COLO668 (cell line): ENCODE measurements at regions not wholly inside any gene's neighbourhood (a gene's known extent, or its start where the extent isn't known, plus 50 kb on each side); places are given as distances from the start of the nearest gene placed in this dataset.

Source experiments
- DNase-seq: peaks from one replicate; lab custom pipeline; 2025; ENCODE audit not compliant: unreplicated experiment; lab: John Stamatoyannopoulos, UW

DNA sequence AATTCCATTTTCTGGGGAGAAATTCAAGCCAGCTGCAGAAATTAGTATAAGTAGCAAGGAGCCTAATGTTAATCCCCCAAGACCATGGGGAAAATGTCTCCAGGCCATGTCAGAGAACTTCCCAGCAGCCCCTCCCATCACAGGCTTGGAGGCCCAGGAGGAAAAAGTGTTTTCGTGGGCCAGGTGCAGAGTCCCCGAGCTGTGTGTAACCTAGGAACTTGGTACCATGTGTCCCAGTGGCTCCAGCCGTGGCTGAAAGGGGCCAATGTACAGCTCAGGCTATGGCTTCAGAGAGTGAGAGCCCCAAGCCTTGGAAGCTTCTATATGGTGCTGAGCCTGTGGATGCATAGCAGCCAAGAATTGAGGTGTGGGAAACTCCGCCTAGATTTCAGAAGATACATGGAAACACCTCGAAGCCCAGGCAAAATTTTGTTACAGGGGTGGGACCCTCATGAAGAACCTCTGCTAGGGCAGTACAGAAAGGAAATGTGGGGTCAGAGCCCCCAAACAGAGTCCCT, 286.3 kb downstream of the MATN1 start:
- no peak for DNase-seq

DNA sequence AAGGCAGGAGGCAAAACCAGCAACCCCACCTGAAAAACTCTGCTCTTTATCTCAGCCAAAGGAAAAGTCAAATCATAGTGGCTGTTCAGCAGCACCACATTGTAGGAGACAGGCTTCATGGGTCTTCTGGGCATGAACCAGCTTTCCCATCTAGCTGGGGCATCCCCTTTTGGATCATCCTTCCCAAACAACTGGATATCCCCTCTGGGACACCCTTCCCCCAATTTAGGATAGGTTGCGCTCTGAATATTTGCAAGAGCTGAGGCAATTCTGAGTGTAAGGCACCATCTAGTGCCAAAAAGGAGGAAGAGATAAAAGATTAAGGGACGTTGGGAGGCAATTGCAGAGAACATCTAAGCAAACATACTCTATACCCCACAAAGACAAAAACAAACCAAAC, 295.8 kb downstream of the MATN1 start:
- DNase-seq: no peak

DNA sequence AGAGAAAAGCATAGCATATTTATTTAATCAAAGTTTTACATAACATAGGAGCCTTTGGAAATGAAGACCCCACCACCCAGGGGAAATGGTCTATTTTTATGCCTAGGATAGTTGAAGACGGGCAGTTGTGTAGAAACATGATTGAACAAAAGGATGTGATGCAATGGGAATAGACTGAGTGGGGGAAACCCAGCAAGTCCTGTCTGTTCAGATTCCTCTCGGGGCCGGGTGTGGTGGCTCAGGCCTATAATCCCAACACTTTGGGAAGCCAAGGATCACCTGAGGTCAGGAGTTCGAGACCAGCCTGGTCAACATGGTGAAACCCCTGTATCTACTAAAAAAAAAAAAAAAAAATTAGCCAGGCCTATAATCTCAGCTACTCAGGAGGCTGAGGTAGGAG, 298.3 kb downstream of the MATN1 start:
- no peak for DNase-seq

DNA sequence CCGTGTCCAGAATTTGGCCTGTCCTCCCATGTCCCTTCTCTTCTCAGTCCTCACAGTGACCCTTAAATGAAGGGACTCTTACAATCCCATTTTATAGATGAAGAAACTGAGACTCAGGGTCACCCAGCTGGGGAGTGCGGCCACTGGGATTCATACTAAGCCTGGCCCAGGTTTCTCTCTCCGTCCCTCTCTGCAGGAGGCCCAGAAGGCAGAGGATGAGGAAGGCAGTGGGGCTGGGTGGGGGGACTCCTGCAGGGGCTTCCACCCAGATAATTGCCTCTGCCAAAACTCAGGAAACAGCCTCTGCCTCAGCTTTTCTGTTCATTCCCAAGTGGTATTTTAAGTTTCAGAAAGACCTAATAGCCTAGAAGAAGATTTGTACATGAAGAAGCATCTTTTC, 299.8 kb downstream of the MATN1 start:
- no peak for DNase-seq

DNA sequence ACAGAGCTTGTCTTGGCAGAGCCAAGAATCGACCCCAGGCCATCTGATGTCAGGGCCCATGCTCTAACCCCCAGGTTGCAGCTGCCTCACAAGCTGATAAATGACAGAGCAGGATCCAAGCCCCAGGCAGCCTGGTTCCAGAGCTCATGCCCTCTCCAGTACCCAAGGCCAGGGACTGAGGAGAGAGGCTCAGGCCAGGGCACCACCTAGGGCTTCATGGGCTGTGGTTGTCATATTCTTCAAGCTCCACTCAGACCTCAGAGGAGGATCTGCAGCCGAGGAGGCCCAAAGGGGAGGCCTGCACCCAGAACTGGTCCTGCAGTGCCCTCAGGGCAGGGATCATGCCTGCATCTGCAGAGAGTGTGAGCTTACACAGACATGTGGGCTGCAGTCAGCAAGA, 301.1 kb downstream of the MATN1 start:
- no peak for DNase-seq

- DNase-seq: no peak
Measured at GRCh38 chr1:30420519-30421050, 302.8 kb downstream of the MATN1 start.

- no peak for DNase-seq
Measured at GRCh38 chr1:30419831-30420230, 303.6 kb downstream of the MATN1 start.

DNA sequence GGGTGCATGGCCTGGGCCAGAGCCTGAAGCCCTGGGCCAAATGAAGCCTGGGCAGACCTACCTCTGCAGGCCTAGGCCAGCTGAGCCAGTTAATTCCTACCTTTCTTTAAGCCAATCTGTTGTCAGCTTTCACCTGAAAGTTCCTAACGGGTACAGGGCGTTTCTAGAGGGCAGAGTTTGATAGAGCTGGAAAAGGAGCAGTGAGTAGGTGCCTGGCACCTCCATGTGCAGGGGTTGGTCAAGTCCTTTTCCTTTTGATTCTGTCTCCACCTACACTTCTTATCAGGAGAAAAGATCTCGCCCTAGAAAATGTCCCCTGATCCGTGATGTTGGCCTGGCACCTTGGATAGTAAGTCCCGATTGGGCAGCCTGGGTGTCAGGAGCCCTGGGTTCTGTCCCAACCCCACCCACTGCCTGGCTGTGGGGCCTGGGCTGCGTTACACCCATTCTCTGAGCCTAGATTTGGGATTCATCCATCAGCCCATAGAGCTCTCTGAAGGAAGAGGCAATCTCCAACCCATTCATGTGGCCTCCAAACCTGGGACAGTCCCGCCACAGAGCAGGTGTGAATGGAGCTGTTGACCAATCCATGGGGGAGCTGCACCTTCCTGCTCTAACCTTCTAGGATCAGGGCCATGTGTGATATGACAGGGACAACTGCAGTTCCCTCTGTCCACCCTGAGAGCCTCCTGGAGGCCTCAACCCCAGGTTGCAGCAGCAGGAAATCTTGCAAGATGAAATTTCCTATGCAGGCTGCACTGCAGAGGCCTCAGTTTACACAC, 304.3 kb downstream of the MATN1 start:
- DNase-seq: no peak

- no peak for DNase-seq
Measured at GRCh38 chr1:30418061-30418938, 305.1 kb downstream of the MATN1 start.

DNA sequence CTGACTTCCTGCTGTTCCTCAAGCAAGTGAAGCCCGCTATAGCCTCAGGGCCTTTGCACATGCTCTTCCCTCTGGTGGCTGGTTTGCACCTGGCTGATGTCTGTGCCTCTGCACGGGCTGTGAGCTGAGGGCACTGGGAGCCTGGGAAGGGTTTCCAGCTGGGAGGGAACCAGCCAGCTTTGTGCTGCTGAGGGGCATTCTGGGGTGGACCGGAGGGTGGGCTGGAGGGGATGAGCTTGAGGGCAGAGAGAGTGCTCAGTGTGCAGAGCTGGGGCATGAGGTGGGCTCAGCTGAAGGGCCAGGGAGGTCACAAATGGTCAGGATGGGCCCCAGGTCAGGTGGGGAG, 305.7 kb downstream of the MATN1 start:
- no peak for DNase-seq

GRCh38 chr1:30417001-30417700, 306.2 kb downstream of the MATN1 start:
- no peak for DNase-seq

GRCh38 chr1:30416221-30416820, 307.1 kb downstream of the MATN1 start:
- no peak for DNase-seq

- DNase-seq: no peak
Measured at GRCh38 chr1:30415171-30415940, 308.0 kb downstream of the MATN1 start.

GRCh38 chr1:30414851-30415165, 308.6 kb downstream of the MATN1 start:
- DNase-seq: no peak

GRCh38 chr1:30414086-30414850, 309.1 kb downstream of the MATN1 start:
- DNase-seq: no peak

DNA sequence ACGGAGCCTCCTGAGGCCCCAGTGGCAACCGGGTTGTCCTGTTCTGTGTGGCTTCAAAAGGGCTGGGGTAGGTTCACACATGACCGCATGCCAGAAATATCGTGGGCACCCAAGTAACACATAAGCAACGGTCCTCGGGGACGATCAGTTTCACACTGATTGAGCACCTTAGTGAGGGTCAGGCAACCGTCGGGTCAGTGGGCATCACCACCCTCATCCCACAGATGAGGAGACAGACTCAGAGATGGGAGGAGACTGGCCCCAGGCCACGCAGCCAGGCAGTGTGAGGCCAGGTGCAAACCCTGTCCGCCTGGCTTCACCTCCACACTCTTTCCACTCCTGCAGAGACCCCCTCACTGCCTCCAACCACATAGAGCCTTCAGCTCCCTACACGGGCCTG, 309.8 kb downstream of the MATN1 start:
- DNase-seq: no peak

- DNase-seq: no peak
Measured at GRCh38 chr1:30413111-30413440, 310.3 kb downstream of the MATN1 start.

DNA sequence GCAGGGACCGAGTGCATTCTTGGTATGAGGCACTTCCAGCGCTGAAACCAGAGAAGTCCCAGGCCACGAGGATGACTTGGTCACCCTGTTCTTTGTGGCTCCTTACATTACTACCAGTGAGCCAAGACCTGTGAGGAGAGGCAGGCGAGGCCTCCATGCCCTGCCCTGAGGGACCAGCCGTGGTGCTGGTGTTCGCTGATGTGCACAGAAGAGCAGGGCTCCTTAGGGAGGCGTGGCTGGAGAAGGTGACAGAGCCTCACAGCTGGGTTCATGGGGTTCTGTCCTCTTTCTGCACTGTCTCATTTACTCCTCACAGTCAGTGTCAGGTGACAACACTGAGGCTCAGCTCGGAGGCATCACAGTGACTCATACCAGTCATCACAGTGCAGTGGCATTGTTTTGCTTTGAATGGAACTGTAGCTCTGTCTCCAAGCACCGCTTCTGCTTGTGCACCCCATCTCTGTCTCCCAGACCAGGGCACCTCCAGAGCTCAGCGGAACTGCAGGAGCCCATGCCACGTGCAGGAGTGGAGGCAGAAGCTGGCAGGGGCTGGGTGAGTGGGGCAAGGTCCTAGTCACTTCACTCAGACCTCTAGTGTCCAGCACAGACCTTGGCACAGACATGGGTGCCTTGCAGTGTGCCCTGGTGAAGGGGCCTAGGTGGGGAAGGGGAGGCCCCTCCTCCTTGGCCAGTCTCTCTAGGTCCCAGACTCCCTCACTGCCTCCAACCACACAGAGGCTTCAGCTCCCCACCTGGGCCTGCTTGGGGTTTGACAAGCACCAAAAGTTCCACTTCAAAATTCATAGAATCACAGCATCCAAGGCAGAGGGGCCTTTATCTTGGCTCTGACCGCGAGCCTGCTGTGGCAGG, 310.9 kb downstream of the MATN1 start:
- no peak for DNase-seq

DNA sequence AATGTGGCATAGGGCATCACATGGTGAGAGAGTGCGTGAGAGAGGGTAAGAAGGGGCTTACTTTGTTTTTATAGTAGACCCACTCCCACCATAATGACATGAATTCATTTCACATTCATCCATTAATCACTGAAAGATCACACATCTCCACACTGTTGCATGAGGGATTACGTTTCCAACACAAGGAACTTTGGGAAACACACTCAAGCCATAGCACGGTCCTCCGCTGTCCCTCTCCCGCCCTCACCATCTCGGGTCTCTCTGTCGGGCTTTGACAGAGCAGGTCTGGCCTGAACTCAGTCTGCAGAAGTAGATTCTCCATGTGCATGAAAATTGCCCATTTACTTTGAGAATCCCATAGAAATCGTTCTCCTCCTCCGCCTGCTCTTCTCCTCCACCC, 312.2 kb downstream of the MATN1 start:
- no peak for DNase-seq
